ENCODE measurements at regions not wholly inside any gene's neighbourhood (a gene's known extent, or its start where the extent isn't known, plus 50 kb on each side); places are given as distances from the start of the nearest gene placed in this dataset.

DNA sequence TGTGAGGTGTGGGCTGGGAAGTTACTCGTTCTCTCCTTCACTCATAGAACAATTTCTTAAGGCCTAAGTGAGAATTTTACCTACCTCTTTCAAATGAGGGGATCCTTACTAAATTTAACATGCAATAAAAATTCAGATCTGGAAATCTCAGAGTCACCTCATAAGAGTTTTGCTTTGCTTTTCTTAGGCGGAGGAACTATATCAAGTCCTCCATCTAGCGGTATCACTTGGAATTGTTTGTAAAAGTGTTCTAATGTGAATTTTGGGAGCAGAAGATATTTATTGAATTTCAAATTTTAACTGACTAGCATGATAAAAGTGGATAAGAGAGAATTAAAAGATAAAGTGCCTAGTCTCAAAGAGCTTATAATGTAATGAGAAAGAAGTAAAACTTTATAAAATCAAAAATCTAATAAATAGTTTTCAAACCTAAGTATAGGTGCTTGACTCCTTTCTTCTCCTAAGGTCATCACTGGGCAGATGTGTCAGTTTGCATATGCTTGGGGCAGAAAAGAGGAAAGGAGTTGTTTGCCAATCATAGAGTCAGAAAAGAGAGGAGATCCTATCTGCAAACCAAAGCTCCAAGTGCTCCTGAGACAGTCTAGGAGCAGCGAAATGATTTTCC, 145.7 kb upstream of the DAB2 start:
- no peak for DNase-seq (ENCODE audit: low read depth, low spot score)
- dilution Hi-C loops (cut with MboI; ENCODE audit: extremely low pct_ligation_motif_present, low sequenced_read_pairs) = no loop called here
- no peaks in the 10 kb centered on the region for H3K9me3 ChIP-seq (ENCODE audit: control insufficient read depth, low read depth, low read length)
- H3K4me1 ChIP-seq (ENCODE audit: control insufficient read depth, extremely low read depth, insufficient read depth, low read length) = no peaks in the 10 kb centered on the region
- TF ChIP-seq CTCF (optimal IDR thresholded peaks at IDR 0.05 in 1 of 3, IDR thresholded peaks at IDR 0.05 in 1 of 3, conservative IDR thresholded peaks at IDR 0.05 in 1 of 3; ENCODE audit: extremely low read depth in 1 of 3, insufficient read depth in 2 of 3, low read length in 3 of 3) (peak in 2 of 3 experiments; percentile 39 to 49), EZH2 (IDR thresholded peaks at IDR 0.05; ENCODE audit: low read length) (no peak)
- no peak overlapping the region for H3K4me3 ChIP-seq (ENCODE audit: control insufficient read depth in 2 of 3, extremely low read depth in 1 of 3, insufficient read depth in 2 of 3, low read depth in 1 of 3, low read length in 3 of 3)
- no peaks in the 10 kb centered on the region for H3K79me2 ChIP-seq (ENCODE audit: control insufficient read depth, insufficient read depth, low read length)
- H3K27ac ChIP-seq (ENCODE audit: control insufficient read depth, insufficient read depth, low read length) = no peak overlapping the region
- no peaks in the 10 kb centered on the region for H4K20me1 ChIP-seq (ENCODE audit: control insufficient read depth, extremely low read depth, insufficient read depth, low read length)
- no peak overlapping the region for H3K4me2 ChIP-seq (ENCODE audit: control insufficient read depth, extremely low read depth, insufficient read depth, low read depth, low read length)
- FAIRE-seq = no peak
- H3K36me3 ChIP-seq (ENCODE audit: control insufficient read depth in 2 of 2, extremely low read depth in 1 of 2, insufficient read depth in 2 of 2, low read length in 2 of 2) = no peaks in the 10 kb centered on the region
- no peak overlapping the region for H2AFZ ChIP-seq (ENCODE audit: control insufficient read depth, low read length)
- H3K9me1 ChIP-seq (ENCODE audit: control insufficient read depth, extremely low read depth, insufficient read depth, low read length) = no peaks in the 10 kb centered on the region
- H3K27me3 ChIP-seq (ENCODE audit: control insufficient read depth, extremely low read depth, insufficient read depth, low read length) = no peaks in the 10 kb centered on the region
- no peak overlapping the region for H3K9ac ChIP-seq (ENCODE audit: control insufficient read depth, extremely low read depth, insufficient read depth, low read length)

- Histone ChIP-seq H3K4me2 (ENCODE audit: control insufficient read depth, extremely low read depth, insufficient read depth, low read depth, low read length) (no peak overlapping the region), H3K9me1 (ENCODE audit: control insufficient read depth, extremely low read depth, insufficient read depth, low read length) (no peaks in the 10 kb centered on the region), H2AFZ (ENCODE audit: control insufficient read depth, low read length) (no peak overlapping the region), H3K36me3 (ENCODE audit: control insufficient read depth in 2 of 2, extremely low read depth in 1 of 2, insufficient read depth in 2 of 2, low read length in 2 of 2) (no peaks in the 10 kb centered on the region), H3K4me1 (ENCODE audit: control insufficient read depth, extremely low read depth, insufficient read depth, low read length) (no peaks in the 10 kb centered on the region), H3K79me2 (ENCODE audit: control insufficient read depth, insufficient read depth, low read length) (no peaks in the 10 kb centered on the region), H3K9me3 (ENCODE audit: control insufficient read depth, low read depth, low read length) (no peaks in the 10 kb centered on the region), H3K27ac (ENCODE audit: control insufficient read depth, insufficient read depth, low read length) (no peak overlapping the region), H3K27me3 (ENCODE audit: control insufficient read depth, extremely low read depth, insufficient read depth, low read length) (no peaks in the 10 kb centered on the region), H4K20me1 (ENCODE audit: control insufficient read depth, extremely low read depth, insufficient read depth, low read length) (no peaks in the 10 kb centered on the region), H3K9ac (ENCODE audit: control insufficient read depth, extremely low read depth, insufficient read depth, low read length) (no peak overlapping the region), H3K4me3 (ENCODE audit: control insufficient read depth in 2 of 3, extremely low read depth in 1 of 3, insufficient read depth in 2 of 3, low read depth in 1 of 3, low read length in 3 of 3) (no peak overlapping the region)
- DNase-seq (ENCODE audit: low read depth, low spot score) = no peak
- no peak for FAIRE-seq
- TF ChIP-seq CTCF (optimal IDR thresholded peaks at IDR 0.05 in 1 of 3, IDR thresholded peaks at IDR 0.05 in 1 of 3, conservative IDR thresholded peaks at IDR 0.05 in 1 of 3; ENCODE audit: extremely low read depth in 1 of 3, insufficient read depth in 2 of 3, low read length in 3 of 3) = no peak
- TF ChIP-seq EZH2 (IDR thresholded peaks at IDR 0.05; ENCODE audit: low read length) = no peak
- dilution Hi-C loops (cut with MboI; ENCODE audit: extremely low pct_ligation_motif_present, low sequenced_read_pairs) = no loop called here
These were observed 145.1 kb upstream of the DAB2 start for GRCh38 chr5:39569857-39570256.
